ENCODE measurements at regions not wholly inside any gene's neighbourhood (a gene's known extent, or its start where the extent isn't known, plus 50 kb on each side); places are given as distances from the start of the nearest gene placed in this dataset.
A peak's percentile ranks its signal among the peaks of the same experiment; 100 is the strongest.
"Not testable (repeated sequence)": the region's sequence is repeated elsewhere in the genome, so short reads cannot be mapped to it uniquely, and the experiment has no call there.

- Histone ChIP-seq H3K4me3 (ENCODE audit: low read length) (no peak overlapping the region), H2BK15ac (replicated peaks; ENCODE audit: low read depth) (no peak overlapping the region)
- peak; percentile 70 for DNase-seq
Observed at GRCh38 chrX:9291629-9292028, 173.2 kb upstream of the TBL1X start.

GRCh38 chrX:9293051-9293496 is 171.8 kb upstream of the TBL1X start:
- Histone ChIP-seq H2BK15ac (replicated peaks; ENCODE audit: low read depth) (no peak overlapping the region), H3K23ac (ENCODE audit: low read length) (no peak overlapping the region), H3K4me2 (ENCODE audit: low read length) (no peak overlapping the region), H3K27me3 (ENCODE audit: insufficient read depth, low read length, poor library complexity) (no peaks in the 10 kb centered on the region), H3K4me1 (ENCODE audit: control insufficient read depth, low read depth, low read length) (peaks cover 3% of the 10 kb centered on the region), H3K27ac (ENCODE audit: low read depth, low read length) (no peak overlapping the region), H4K8ac (ENCODE audit: low read depth, low read length) (no peak overlapping the region), H3K4ac (ENCODE audit: low read depth, low read length) (no peak overlapping the region), H4K5ac (ENCODE audit: low read length) (no peak overlapping the region), H3K79me2 (ENCODE audit: control insufficient read depth, insufficient read depth, low read length) (no peaks in the 10 kb centered on the region), H3K18ac (ENCODE audit: low read length) (no peak overlapping the region), H3K36me3 (ENCODE audit: control insufficient read depth, insufficient read depth, low read length) (no peaks in the 10 kb centered on the region), H2AK5ac (ENCODE audit: low read length) (no peak overlapping the region), H3K9ac (ENCODE audit: low read length) (no peak overlapping the region), H2BK120ac (ENCODE audit: low read depth, low read length) (no peak overlapping the region), H3K56ac (ENCODE audit: low read length) (no peak overlapping the region), H3K4me3 (ENCODE audit: low read length) (no peak overlapping the region), H2BK5ac (ENCODE audit: low read length) (no peak overlapping the region), H3K79me1 (ENCODE audit: low read length) (no peaks in the 10 kb centered on the region)
- WGBS (ENCODE audit: extremely low coverage, insufficient coverage, low lambda C conversion rate), result no CpG with 5 or more reads among the region's 18 CpGs
- DNase-seq, result peak; percentile 67

More at GRCh38 chrX:9291629-9292028, 173.2 kb upstream of the TBL1X start:
- Histone ChIP-seq H3K79me1 (ENCODE audit: low read length) (no peaks in the 10 kb centered on the region), H3K36me3 (ENCODE audit: control insufficient read depth, insufficient read depth, low read length) (no peaks in the 10 kb centered on the region), H3K79me2 (ENCODE audit: control insufficient read depth, insufficient read depth, low read length) (no peaks in the 10 kb centered on the region), H2BK120ac (ENCODE audit: low read depth, low read length) (no peak overlapping the region), H3K9ac (ENCODE audit: low read length) (no peak overlapping the region), H3K4me1 (ENCODE audit: control insufficient read depth, low read depth, low read length) (peaks cover 3% of the 10 kb centered on the region), H3K4me2 (ENCODE audit: low read length) (no peak overlapping the region), H3K23ac (ENCODE audit: low read length) (no peak overlapping the region), H3K27me3 (ENCODE audit: insufficient read depth, low read length, poor library complexity) (no peaks in the 10 kb centered on the region), H2AK5ac (ENCODE audit: low read length) (no peak overlapping the region), H2BK5ac (ENCODE audit: low read length) (no peak overlapping the region), H4K8ac (ENCODE audit: low read depth, low read length) (no peak overlapping the region), H3K27ac (ENCODE audit: low read depth, low read length) (no peak overlapping the region), H4K5ac (ENCODE audit: low read length) (no peak overlapping the region), H3K56ac (ENCODE audit: low read length) (peak overlapping the region; percentile 3), H3K18ac (ENCODE audit: low read length) (no peak overlapping the region), H3K4ac (ENCODE audit: low read depth, low read length) (no peak overlapping the region)
- WGBS (ENCODE audit: extremely low coverage, insufficient coverage, low lambda C conversion rate), result no CpG with 5 or more reads among the region's 22 CpGs

GRCh38 chrX:9293903-9294302 is 171.0 kb upstream of the TBL1X start:
- no peak overlapping the region for H3K18ac ChIP-seq (ENCODE audit: low read length)
- no peak overlapping the region for H3K4ac ChIP-seq (ENCODE audit: low read depth, low read length)
- no peak for DNase-seq
- H3K4me1 ChIP-seq (ENCODE audit: control insufficient read depth, low read depth, low read length), result peaks cover 3% of the 10 kb centered on the region
- H3K27me3 ChIP-seq (ENCODE audit: insufficient read depth, low read length, poor library complexity), result no peaks in the 10 kb centered on the region
- no peak overlapping the region for H3K23ac ChIP-seq (ENCODE audit: low read length)
- no peak overlapping the region for H2BK120ac ChIP-seq (ENCODE audit: low read depth, low read length)
- H4K5ac ChIP-seq (ENCODE audit: low read length), result no peak overlapping the region
- H3K79me2 ChIP-seq (ENCODE audit: control insufficient read depth, insufficient read depth, low read length), result no peaks in the 10 kb centered on the region
- no peak overlapping the region for H3K4me2 ChIP-seq (ENCODE audit: low read length)
- no CpG with 5 or more reads among the region's 6 CpGs for WGBS (ENCODE audit: extremely low coverage, insufficient coverage, low lambda C conversion rate)
- H3K36me3 ChIP-seq (ENCODE audit: control insufficient read depth, insufficient read depth, low read length), result no peaks in the 10 kb centered on the region
- H3K9ac ChIP-seq (ENCODE audit: low read length), result no peak overlapping the region
- no peak overlapping the region for H2BK15ac ChIP-seq (replicated peaks; ENCODE audit: low read depth)
- no peak overlapping the region for H2AK5ac ChIP-seq (ENCODE audit: low read length)
- no peak overlapping the region for H3K56ac ChIP-seq (ENCODE audit: low read length)
- no peak overlapping the region for H3K27ac ChIP-seq (ENCODE audit: low read depth, low read length)
- H4K8ac ChIP-seq (ENCODE audit: low read depth, low read length), result no peak overlapping the region
- no peaks in the 10 kb centered on the region for H3K79me1 ChIP-seq (ENCODE audit: low read length)
- H3K4me3 ChIP-seq (ENCODE audit: low read length), result no peak overlapping the region
- H2BK5ac ChIP-seq (ENCODE audit: low read length), result no peak overlapping the region

- Histone ChIP-seq H2BK15ac (replicated peaks; ENCODE audit: low read depth) (no peak overlapping the region), H3K9ac (ENCODE audit: low read length) (no peak overlapping the region), H3K27me3 (ENCODE audit: insufficient read depth, low read length, poor library complexity) (no peaks in the 10 kb centered on the region), H2BK120ac (ENCODE audit: low read depth, low read length) (no peak overlapping the region), H3K4me2 (ENCODE audit: low read length) (no peak overlapping the region), H3K23ac (ENCODE audit: low read length) (no peak overlapping the region), H3K18ac (ENCODE audit: low read length) (no peak overlapping the region), H3K4me1 (ENCODE audit: control insufficient read depth, low read depth, low read length) (peaks cover 3% of the 10 kb centered on the region), H2AK5ac (ENCODE audit: low read length) (no peak overlapping the region), H2BK5ac (ENCODE audit: low read length) (no peak overlapping the region), H3K36me3 (ENCODE audit: control insufficient read depth, insufficient read depth, low read length) (no peaks in the 10 kb centered on the region), H3K27ac (ENCODE audit: low read depth, low read length) (no peak overlapping the region), H3K79me1 (ENCODE audit: low read length) (no peaks in the 10 kb centered on the region), H3K56ac (ENCODE audit: low read length) (no peak overlapping the region), H3K4me3 (ENCODE audit: low read length) (no peak overlapping the region), H4K8ac (ENCODE audit: low read depth, low read length) (no peak overlapping the region), H3K4ac (ENCODE audit: low read depth, low read length) (no peak overlapping the region), H3K79me2 (ENCODE audit: control insufficient read depth, insufficient read depth, low read length) (no peaks in the 10 kb centered on the region), H4K5ac (ENCODE audit: low read length) (no peak overlapping the region)
- no peak for DNase-seq
- WGBS (ENCODE audit: extremely low coverage, insufficient coverage, low lambda C conversion rate), result no CpG with 5 or more reads among the region's 5 CpGs
Observed at GRCh38 chrX:9295551-9295950, 169.3 kb upstream of the TBL1X start.

- H3K4me1 ChIP-seq (ENCODE audit: control insufficient read depth, low read depth, low read length), result no peaks in the 10 kb centered on the region
- H3K18ac ChIP-seq (ENCODE audit: low read length), result no peak overlapping the region
- H3K23ac ChIP-seq (ENCODE audit: low read length), result no peak overlapping the region
- H3K27ac ChIP-seq (ENCODE audit: low read depth, low read length), result no peak overlapping the region
- no peaks in the 10 kb centered on the region for H3K36me3 ChIP-seq (ENCODE audit: control insufficient read depth, insufficient read depth, low read length)
- H3K9ac ChIP-seq (ENCODE audit: low read length), result no peak overlapping the region
- no peak overlapping the region for H4K8ac ChIP-seq (ENCODE audit: low read depth, low read length)
- no peak overlapping the region for H2BK120ac ChIP-seq (ENCODE audit: low read depth, low read length)
- no peak overlapping the region for H2BK15ac ChIP-seq (replicated peaks; ENCODE audit: low read depth)
- no peaks in the 10 kb centered on the region for H3K79me1 ChIP-seq (ENCODE audit: low read length)
- H2AK5ac ChIP-seq (ENCODE audit: low read length), result no peak overlapping the region
- no CpG with 5 or more reads among the region's 1 CpG for WGBS (ENCODE audit: extremely low coverage, insufficient coverage, low lambda C conversion rate)
- no peak overlapping the region for H2BK5ac ChIP-seq (ENCODE audit: low read length)
- H4K5ac ChIP-seq (ENCODE audit: low read length), result no peak overlapping the region
- no peaks in the 10 kb centered on the region for H3K27me3 ChIP-seq (ENCODE audit: insufficient read depth, low read length, poor library complexity)
- no peak overlapping the region for H3K56ac ChIP-seq (ENCODE audit: low read length)
- no peak for DNase-seq
- no peak overlapping the region for H3K4me3 ChIP-seq (ENCODE audit: low read length)
- no peak overlapping the region for H3K4ac ChIP-seq (ENCODE audit: low read depth, low read length)
- no peak overlapping the region for H3K4me2 ChIP-seq (ENCODE audit: low read length)
- H3K79me2 ChIP-seq (ENCODE audit: control insufficient read depth, insufficient read depth, low read length), result no peaks in the 10 kb centered on the region
Observed at GRCh38 chrX:9298221-9298620, 166.6 kb upstream of the TBL1X start.

GRCh38 chrX:9299681-9300080 is 165.2 kb upstream of the TBL1X start:
- WGBS (ENCODE audit: extremely low coverage, insufficient coverage, low lambda C conversion rate), result no CpG with 5 or more reads among the region's 3 CpGs
- not testable (repeated sequence) for H3K4me1 ChIP-seq (ENCODE audit: control insufficient read depth, low read depth, low read length); H3K9ac ChIP-seq (ENCODE audit: low read length); H2BK15ac ChIP-seq (replicated peaks; ENCODE audit: low read depth); H3K27me3 ChIP-seq (ENCODE audit: insufficient read depth, low read length, poor library complexity); H2BK5ac ChIP-seq (ENCODE audit: low read length); H2AK5ac ChIP-seq (ENCODE audit: low read length); H3K27ac ChIP-seq (ENCODE audit: low read depth, low read length); H3K56ac ChIP-seq (ENCODE audit: low read length); H3K4ac ChIP-seq (ENCODE audit: low read depth, low read length); H3K4me2 ChIP-seq (ENCODE audit: low read length); H4K5ac ChIP-seq (ENCODE audit: low read length); H3K4me3 ChIP-seq (ENCODE audit: low read length); H3K79me1 ChIP-seq (ENCODE audit: low read length); DNase-seq; H4K8ac ChIP-seq (ENCODE audit: low read depth, low read length); H2BK120ac ChIP-seq (ENCODE audit: low read depth, low read length); H3K36me3 ChIP-seq (ENCODE audit: control insufficient read depth, insufficient read depth, low read length); H3K18ac ChIP-seq (ENCODE audit: low read length); H3K23ac ChIP-seq (ENCODE audit: low read length); H3K79me2 ChIP-seq (ENCODE audit: control insufficient read depth, insufficient read depth, low read length)

Measured in mesendoderm (in vitro differentiated cells).